GM12891 (cell line): ENCODE measurements at regions not wholly inside any gene's neighbourhood (a gene's known extent, or its start where the extent isn't known, plus 50 kb on each side); places are given as distances from the start of the nearest gene placed in this dataset.

Experiments
- DNase-seq: peaks from one replicate; pipeline ENCODE4 v3.0.0; 2011; ENCODE audit warnings: low spot score; ENCODE audit not compliant: insufficient read length
- FAIRE-seq: peaks from 2 replicates; lab custom pipeline; 2011; peaks lifted over from hg19 to GRCh38; lab: Jason Lieb, UNC
- PAX5 ChIP-seq: IDR thresholded peaks from 2 replicates; pipeline ENCODE4 v1.6.1; 2011; ENCODE audit warnings: low read length, moderate library complexity, mild to moderate bottlenecking; ENCODE audit not compliant: insufficient read depth, severe bottlenecking
- POLR2A ChIP-seq: IDR thresholded peaks from 2 replicates; pipeline ENCODE4 v1.6.1; 2011; ENCODE audit warnings: low read depth, low read length, control low read depth
- POLR2AphosphoS5 ChIP-seq: IDR thresholded peaks from 2 replicates; pipeline ENCODE4 v1.6.1; 2011; ENCODE audit warnings: low read depth, low read length, control low read depth
- POU2F2 ChIP-seq: IDR thresholded peaks from 2 replicates; pipeline ENCODE4 v1.6.1; 2011; ENCODE audit warnings: low read depth, mild to moderate bottlenecking, control low read depth, low read length, moderate library complexity
- SPI1 ChIP-seq: IDR thresholded peaks from 2 replicates; pipeline ENCODE4 v1.6.1; 2011; ENCODE audit warnings: low read depth, low read length, control low read depth
- TAF1 ChIP-seq: IDR thresholded peaks from 2 replicates; pipeline ENCODE4 v1.6.1; 2011; ENCODE audit warnings: low read depth, low read length, control low read depth

DNA sequence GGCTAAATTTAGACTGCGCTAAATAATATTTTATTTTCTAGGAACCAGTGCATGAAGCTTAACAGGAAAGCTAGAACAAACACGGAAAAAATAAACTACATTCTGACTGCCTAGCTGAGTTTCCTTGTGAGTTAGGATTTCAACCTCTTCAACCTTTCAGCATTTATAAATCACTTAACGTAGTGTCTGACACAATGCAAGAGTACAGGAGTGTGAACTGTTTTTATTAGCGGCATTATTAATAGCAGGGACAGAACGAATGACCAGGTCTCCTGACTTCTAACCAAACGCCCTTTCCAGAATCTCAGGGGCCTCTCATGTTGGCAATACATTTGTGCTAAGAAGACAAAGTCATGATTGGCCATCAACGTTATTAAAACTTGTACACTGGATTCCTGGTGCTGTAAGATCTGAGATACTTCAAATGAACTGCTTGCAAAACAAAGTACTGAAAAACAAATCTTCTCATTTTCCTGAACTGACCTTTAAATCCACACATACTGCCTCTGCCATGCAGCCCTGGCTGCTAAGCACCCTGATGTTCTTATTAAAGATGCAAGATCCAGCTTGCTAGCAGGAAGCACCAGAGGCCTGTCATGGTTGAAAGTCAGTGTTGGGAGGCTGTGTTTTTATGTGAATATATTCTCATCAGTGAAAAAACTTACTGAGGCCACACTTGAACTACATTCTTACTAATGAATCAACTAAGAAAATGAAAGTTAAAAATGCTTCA is 380.4 kb upstream of the CPEB2 start:
- DNase-seq (no peak), FAIRE-seq (no peak)
- TF ChIP-seq PAX5 (no peak), POU2F2 (no peak), SPI1 (no peak), POLR2AphosphoS5 (no peak), POLR2A (no peak), TAF1 (no peak)

DNA sequence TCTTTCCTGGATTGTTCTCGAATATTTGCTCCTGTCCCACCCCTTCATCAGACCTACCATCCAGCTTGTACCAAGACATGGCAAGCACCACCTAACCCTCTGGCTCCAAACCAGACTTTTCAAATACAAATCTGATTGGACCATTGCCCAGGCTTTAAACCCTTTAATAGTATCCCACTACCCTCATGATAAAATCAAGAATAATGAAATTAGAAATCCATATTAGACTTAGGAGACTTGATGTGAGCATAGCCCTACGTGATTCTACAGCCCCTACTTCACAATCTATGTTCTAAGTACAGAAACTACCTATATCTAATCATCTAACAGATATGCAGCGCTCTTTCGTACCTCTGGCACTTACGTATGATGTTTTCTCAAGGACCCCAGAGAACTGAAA is 375.2 kb upstream of the CPEB2 start:
- no peak for FAIRE-seq
- no peak for TF ChIP-seq POU2F2
- TF ChIP-seq POLR2A, result no peak

GRCh38 chr4:14631806-14632440 is 370.4 kb upstream of the CPEB2 start:
- FAIRE-seq (no peak), DNase-seq (no peak)
- no peak for TF ChIP-seq POLR2AphosphoS5
- no peak for TF ChIP-seq POLR2A
- no peak for TF ChIP-seq PAX5
- TF ChIP-seq SPI1, result no peak
- no peak for TF ChIP-seq TAF1
- no peak for TF ChIP-seq POU2F2

More for the DNA sequence above, 375.2 kb upstream of the CPEB2 start:
- DNase-seq, result no peak

GRCh38 chr4:14636563-14636962 is 365.7 kb upstream of the CPEB2 start:
- TF ChIP-seq POLR2AphosphoS5, result no peak
- DNase-seq, result no peak
- FAIRE-seq, result no peak

- TF ChIP-seq TAF1, result no peak
- no peak for TF ChIP-seq POLR2AphosphoS5
- TF ChIP-seq POU2F2, result no peak
- no peak for TF ChIP-seq SPI1
- FAIRE-seq (no peak), DNase-seq (no peak)
These were observed 361.8 kb upstream of the CPEB2 start for GRCh38 chr4:14640476-14640875.

DNA sequence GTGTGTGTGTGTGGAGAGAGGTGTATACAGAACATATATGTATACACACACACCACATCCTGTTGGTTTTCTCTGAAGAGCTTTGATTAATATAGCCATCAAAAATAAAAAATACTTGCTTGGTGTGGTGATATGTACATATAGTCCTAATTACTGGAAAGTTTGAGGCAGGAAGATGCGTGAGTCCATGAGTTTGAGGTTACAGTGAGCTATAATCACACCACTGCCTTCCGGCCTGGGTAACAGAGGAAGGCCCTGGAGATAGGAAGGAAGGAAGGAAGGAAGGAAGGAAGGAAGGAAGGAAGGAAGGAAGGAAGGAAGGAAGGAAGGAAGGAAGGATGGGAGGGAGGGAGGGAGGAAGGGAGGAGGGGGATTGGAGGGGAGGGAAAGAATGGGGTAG is 360.4 kb upstream of the CPEB2 start:
- FAIRE-seq (no peak), DNase-seq (no peak)
- TF ChIP-seq POLR2AphosphoS5 (no peak), POLR2A (no peak), TAF1 (no peak), SPI1 (no peak), PAX5 (no peak), POU2F2 (no peak)

GRCh38 chr4:14644580-14645282 is 357.6 kb upstream of the CPEB2 start:
- TF ChIP-seq TAF1 (no peak), SPI1 (no peak), POLR2AphosphoS5 (no peak), POU2F2 (no peak), POLR2A (no peak), PAX5 (no peak)
- no peak for DNase-seq
- FAIRE-seq, result no peak

DNA sequence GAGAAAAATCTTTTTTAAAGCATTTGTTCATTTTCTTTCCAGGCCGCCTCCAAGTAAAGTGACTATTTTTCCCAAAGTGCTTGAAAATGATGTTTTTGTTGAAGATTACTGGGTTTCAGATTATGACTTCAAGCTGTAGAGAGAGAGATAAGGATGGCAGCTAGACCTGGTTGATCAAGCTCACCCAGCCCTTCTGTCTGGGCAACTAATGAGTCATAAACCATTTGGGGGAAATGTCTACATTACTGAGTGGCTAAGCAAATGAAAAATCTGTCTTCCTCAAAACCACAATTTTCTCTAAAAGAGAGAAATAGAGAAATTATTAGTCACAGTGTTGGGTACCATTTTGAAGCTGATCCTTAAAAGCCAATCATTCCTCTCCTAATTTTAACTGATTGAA is 355.4 kb upstream of the CPEB2 start:
- DNase-seq, result no peak
- FAIRE-seq, result no peak
- no peak for TF ChIP-seq SPI1
- no peak for TF ChIP-seq TAF1
- no peak for TF ChIP-seq PAX5
- TF ChIP-seq POLR2A, result no peak
- TF ChIP-seq POLR2AphosphoS5, result no peak
- TF ChIP-seq POU2F2, result no peak

- FAIRE-seq (no peak), DNase-seq (no peak)
- TF ChIP-seq POLR2A (no peak), POLR2AphosphoS5 (no peak), POU2F2 (no peak), PAX5 (no peak), TAF1 (no peak), SPI1 (no peak)
These were observed 352.2 kb upstream of the CPEB2 start for GRCh38 chr4:14650127-14650526.

DNA sequence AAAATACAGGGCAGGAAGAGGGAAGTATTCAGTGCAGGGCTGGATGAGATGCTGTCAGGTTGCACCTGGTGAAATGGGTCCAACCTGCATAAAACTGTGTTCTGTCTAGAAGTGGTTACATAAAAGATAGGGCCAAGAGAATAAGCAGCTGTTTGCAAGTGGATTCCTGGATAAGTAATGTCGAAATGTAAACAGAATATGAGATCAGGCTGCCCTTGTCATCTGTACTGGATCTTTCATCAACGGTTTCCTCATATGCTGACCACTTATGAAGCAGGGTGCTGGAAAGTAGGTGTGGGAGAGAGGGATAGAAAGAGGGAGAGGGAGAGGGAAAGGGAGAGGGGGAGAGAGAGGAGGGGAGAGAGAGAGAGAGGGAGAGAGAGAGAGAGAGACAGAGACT is 349.8 kb upstream of the CPEB2 start:
- DNase-seq (no peak), FAIRE-seq (no peak)
- no peak for TF ChIP-seq SPI1
- no peak for TF ChIP-seq PAX5
- no peak for TF ChIP-seq POU2F2
- TF ChIP-seq POLR2AphosphoS5, result no peak
- TF ChIP-seq POLR2A, result no peak
- TF ChIP-seq TAF1, result no peak

DNA sequence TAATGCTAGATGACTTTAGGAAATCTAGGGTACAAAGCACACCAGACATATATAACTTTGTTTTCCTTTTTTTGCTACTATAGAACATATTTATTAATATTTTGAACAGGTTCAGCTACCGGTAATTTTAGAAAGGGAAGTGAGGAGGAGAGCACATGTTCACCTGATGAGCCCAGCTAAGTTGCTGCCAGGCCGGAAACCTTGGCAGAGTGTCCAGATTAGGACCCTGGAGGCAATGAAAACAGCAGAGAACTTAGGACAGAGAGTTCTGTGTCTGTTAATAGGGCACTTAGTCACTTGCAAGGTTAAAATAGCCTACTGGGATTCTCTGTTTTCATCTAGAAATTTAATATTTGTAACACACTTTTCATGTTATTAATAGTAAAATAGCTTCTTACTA is 348.9 kb upstream of the CPEB2 start:
- DNase-seq (no peak), FAIRE-seq (no peak)
- TF ChIP-seq TAF1 (no peak), SPI1 (no peak), POU2F2 (no peak), POLR2AphosphoS5 (no peak), PAX5 (no peak), POLR2A (no peak)
